SK-N-MC (cell line): ENCODE measurements at regions not wholly inside any gene's neighbourhood (a gene's known extent, or its start where the extent isn't known, plus 50 kb on each side); places are given as distances from the start of the nearest gene placed in this dataset.

Experiments
- DNase-seq: peaks from one replicate; pipeline ENCODE4 v3.0.0-alpha.2; 2011; ENCODE audit warnings: low read depth, low spot score
- H3K27ac ChIP-seq: fragments of 200-600 bp; sonication (generic); 2 replicates; pipeline ENCODE4 v1.5.1; 2016; ENCODE audit warnings: mixed run types
- H3K36me3 ChIP-seq: fragments of 200-600 bp; sonication (generic); 2 replicates; pipeline ENCODE4 v1.6.1; 2017; ENCODE audit warnings: antibody characterized with exemption, low read length, mixed read lengths; ENCODE audit not compliant: insufficient read depth
- H3K4me3 ChIP-seq: fragments of 200-600 bp; sonication (generic); 2 replicates; pipeline ENCODE4 v1.5.1; 2016
- H3K9ac ChIP-seq: fragments of 200-600 bp; sonication (generic); 2 replicates; pipeline ENCODE4 v1.8.0; 2017; ENCODE audit warnings: mixed run types, mixed read lengths; ENCODE audit not compliant: insufficient read length
- H3K9me3 ChIP-seq: fragments of 200-600 bp; sonication (generic); 2 replicates; pipeline ENCODE4 v1.6.1; 2017; ENCODE audit warnings: low read depth, mild to moderate bottlenecking, antibody characterized with exemption, low read length, moderate library complexity, mixed read lengths
- EZH2 ChIP-seq: fragments of 200-600 bp; sonication (generic); IDR thresholded peaks from one replicate; pipeline ENCODE4 v1.6.1; 2017; ENCODE audit warnings: antibody characterized with exemption
- FOXP2 ChIP-seq: optimal IDR thresholded peaks from 2 replicates; pipeline ENCODE3; 2011; ENCODE audit warnings: mild to moderate bottlenecking, moderate library complexity; ENCODE audit not compliant: insufficient read depth; ENCODE audit errors: extremely low read length, control extremely low read depth
- POLR2AphosphoS5 ChIP-seq: IDR thresholded peaks from 2 replicates; pipeline ENCODE4 v1.6.1; 2012; ENCODE audit warnings: mild to moderate bottlenecking, low read depth, low read length, borderline replicate concordance

GRCh38 chr5:40089269-40089668 lies 590.4 kb upstream of the PTGER4 start:
- H3K4me3 ChIP-seq: no peak overlapping the region
- peaks cover 3% of the 10 kb centered on the region; the same call in 1 of the 2 replicates for H3K9me3 ChIP-seq
- H3K27ac ChIP-seq: no peak overlapping the region
- no peak overlapping the region for H3K9ac ChIP-seq
- TF ChIP-seq POLR2AphosphoS5: no peak
- TF ChIP-seq FOXP2: no peak
- TF ChIP-seq EZH2: no peak
- DNase-seq: no peak
- no peaks in the 10 kb centered on the region for H3K36me3 ChIP-seq

DNA sequence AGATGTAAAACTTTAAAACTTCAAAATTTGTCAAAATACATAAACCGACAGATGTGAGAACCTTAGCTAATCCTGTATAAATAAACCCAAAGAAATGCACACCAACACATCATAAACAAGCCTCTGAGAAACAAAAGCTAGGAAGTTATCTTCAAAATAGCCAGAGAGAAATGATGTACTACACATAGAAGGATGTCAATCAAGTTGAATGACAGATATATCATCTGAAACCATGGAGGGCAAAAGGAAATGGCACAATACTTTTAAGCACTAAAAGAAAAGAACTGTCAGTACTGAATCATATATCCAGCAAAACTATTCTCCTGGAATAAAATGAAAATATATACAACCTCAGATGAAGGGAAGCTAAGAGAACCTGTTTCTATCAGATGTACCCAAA lies 595.1 kb upstream of the PTGER4 start:
- no peak for DNase-seq
- Histone ChIP-seq H3K36me3 (no peaks in the 10 kb centered on the region), H3K9ac (no peak overlapping the region), H3K9me3 (no peaks in the 10 kb centered on the region), H3K27ac (no peak overlapping the region), H3K4me3 (no peak overlapping the region)
- TF ChIP-seq EZH2 (no peak), FOXP2 (no peak)

DNA sequence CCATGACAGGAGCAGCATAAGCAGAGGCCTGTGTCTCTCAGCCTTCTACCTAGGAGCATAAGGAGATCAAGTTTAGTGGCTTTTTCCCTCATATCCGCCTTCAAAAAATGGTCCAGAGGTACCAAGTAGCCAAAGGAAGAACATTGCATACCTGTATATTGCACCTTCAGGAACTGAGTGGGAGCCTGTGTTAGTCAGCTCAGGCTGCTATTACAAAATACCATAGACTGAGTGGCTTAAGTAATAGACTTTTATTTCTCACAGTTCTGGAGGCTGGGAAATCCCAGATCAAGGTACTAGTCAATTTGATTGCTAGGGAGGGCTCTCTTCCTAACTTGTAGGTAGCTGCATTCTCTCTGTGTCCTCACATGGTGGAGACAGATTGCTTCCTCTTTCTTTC lies 597.4 kb upstream of the PTGER4 start:
- no peak overlapping the region for H3K4me3 ChIP-seq
- H3K27ac ChIP-seq: no peak overlapping the region
- no peaks in the 10 kb centered on the region for H3K9me3 ChIP-seq
- no peak for DNase-seq
- no peak overlapping the region for H3K9ac ChIP-seq
- no peaks in the 10 kb centered on the region for H3K36me3 ChIP-seq
- TF ChIP-seq POLR2AphosphoS5 (no peak), EZH2 (no peak), FOXP2 (no peak)

GRCh38 chr5:40080191-40080590 lies 599.5 kb upstream of the PTGER4 start:
- TF ChIP-seq EZH2 (no peak), FOXP2 (peak; percentile 50)
- Histone ChIP-seq H3K27ac (peak overlapping the region; percentile 90), H3K36me3 (no peaks in the 10 kb centered on the region), H3K4me3 (peak overlapping the region; percentile 29), H3K9ac (no peak overlapping the region), H3K9me3 (no peaks in the 10 kb centered on the region)
- DNase-seq: peak; percentile 87

DNA sequence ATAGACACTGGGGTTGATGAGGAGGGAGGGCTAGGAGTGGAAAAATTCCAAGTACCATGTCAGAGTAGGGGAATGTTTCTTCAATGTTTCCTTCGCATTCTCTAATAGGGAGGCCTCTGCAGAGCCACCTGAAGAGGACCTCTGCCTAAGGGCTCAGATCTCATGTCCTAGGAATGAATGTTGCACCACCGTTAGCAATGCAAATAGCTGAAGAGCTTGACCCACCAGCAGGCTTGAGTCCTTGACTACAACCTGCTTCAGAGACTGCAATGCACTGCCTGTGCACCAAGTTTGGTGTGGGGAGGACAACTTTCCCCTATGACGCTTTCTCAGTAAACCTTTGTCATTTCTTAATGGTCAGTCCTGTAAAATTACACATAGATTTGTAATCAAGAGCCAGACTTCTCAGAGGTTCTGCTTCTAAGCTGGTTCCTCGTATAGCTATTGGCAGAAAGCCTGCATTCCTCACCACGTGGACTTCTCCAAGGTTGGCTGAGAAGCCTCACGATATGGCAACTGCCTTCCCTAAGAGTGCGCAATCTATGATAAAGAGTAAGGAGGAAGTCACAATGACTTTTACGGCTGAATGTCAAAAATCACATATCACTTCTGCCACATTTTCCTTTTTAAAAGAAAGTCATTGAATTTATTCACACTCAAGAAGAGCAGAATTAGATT lies 600.7 kb upstream of the PTGER4 start:
- H3K27ac ChIP-seq: peak overlapping the region; percentile 90; the same call in 1 of the 2 replicates
- TF ChIP-seq EZH2 (no peak), FOXP2 (no peak), POLR2AphosphoS5 (no peak)
- peak overlapping the region; percentile 11; the same call in 1 of the 2 replicates for H3K4me3 ChIP-seq
- no peak overlapping the region for H3K9ac ChIP-seq
- no peaks in the 10 kb centered on the region for H3K36me3 ChIP-seq
- DNase-seq: no peak
- no peaks in the 10 kb centered on the region for H3K9me3 ChIP-seq

DNA sequence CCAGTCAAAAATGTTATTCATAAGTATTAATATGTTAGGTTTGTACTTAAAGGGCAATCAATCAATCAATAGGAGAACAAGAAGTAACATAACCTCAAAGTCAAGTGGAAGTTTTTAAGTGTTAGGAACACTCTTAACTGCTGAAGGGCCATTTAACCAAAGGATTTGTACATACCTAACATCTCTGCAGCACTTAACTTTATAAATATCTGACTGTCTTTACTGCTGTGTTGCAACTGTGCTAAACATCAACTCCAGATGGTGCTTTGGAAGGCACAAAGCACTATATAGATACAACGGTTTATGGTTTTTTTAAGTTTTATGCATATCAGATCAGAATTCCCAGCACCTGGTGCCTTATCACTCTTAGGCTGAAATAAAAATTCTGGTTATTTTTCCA lies 604.9 kb upstream of the PTGER4 start:
- no peak overlapping the region for H3K27ac ChIP-seq
- DNase-seq: no peak

GRCh38 chr5:40073927-40074326 lies 605.8 kb upstream of the PTGER4 start:
- H3K4me3 ChIP-seq: no peak overlapping the region
- no peak overlapping the region for H3K27ac ChIP-seq
- H3K36me3 ChIP-seq: no peaks in the 10 kb centered on the region
- TF ChIP-seq EZH2: no peak
- no peak for TF ChIP-seq FOXP2
- TF ChIP-seq POLR2AphosphoS5: no peak
- no peak for DNase-seq
- H3K9me3 ChIP-seq: no peaks in the 10 kb centered on the region
- H3K9ac ChIP-seq: no peak overlapping the region

More for the DNA sequence above, 604.9 kb upstream of the PTGER4 start:
- no peaks in the 10 kb centered on the region for H3K9me3 ChIP-seq
- no peak overlapping the region for H3K9ac ChIP-seq
- TF ChIP-seq EZH2: no peak
- no peak for TF ChIP-seq FOXP2
- no peak for TF ChIP-seq POLR2AphosphoS5
- no peaks in the 10 kb centered on the region for H3K36me3 ChIP-seq
- H3K4me3 ChIP-seq: no peak overlapping the region

DNA sequence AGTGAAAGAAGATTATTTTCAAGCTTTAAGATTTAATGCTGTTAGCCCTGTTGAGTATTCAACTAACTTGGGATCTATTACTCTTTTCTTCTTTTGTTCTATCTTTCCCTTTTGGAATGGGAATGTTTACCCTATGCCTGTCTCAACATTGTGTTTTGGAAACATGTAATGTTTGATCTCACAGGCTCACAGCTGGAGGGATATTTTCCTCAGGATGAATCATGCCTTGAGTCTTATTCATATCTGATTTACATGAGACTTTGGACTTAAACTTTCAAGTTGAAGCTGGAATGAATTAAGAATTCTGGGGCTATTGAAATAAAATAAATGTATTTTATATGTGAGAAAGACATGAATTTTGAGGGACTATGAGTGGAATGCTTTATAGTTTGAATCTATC lies 607.8 kb upstream of the PTGER4 start:
- Histone ChIP-seq H3K27ac (peak overlapping the region; percentile 44), H3K4me3 (0 out of 2 replicates have a peak overlapping the region, but pooled peaks have one; percentile 2), H3K9ac (no peak overlapping the region), H3K9me3 (no peaks in the 10 kb centered on the region), H3K36me3 (no peaks in the 10 kb centered on the region)
- TF ChIP-seq POLR2AphosphoS5 (no peak), EZH2 (no peak), FOXP2 (no peak)
- DNase-seq: peak; percentile 74

DNA sequence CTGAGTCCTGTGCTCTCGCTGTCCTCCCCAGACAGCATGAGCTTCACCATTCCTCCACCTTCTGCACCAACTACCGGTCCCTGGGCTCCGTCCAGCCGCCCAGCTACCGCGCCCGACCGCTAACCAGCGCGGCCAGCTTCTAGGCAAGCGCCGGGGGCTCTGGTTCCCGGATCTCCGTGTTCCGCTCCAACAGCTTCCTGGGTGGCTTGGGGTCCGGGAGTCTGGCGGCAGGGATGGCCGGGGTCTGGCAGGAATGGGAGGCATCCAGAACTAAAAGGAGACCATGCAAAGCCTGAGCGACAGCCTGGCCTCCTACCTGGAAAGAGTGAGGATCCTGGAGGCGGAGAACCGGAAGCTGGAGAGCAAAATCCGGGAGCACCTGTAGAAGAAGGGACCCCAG lies 613.1 kb upstream of the PTGER4 start:
- no peak for TF ChIP-seq POLR2AphosphoS5
- no peak for TF ChIP-seq EZH2
- no peak for TF ChIP-seq FOXP2
- H3K27ac ChIP-seq: no peak overlapping the region
- H3K36me3 ChIP-seq: no peaks in the 10 kb centered on the region
- no peak for DNase-seq
- no peak overlapping the region for H3K9ac ChIP-seq
- H3K4me3 ChIP-seq: no peak overlapping the region
- H3K9me3 ChIP-seq: no peaks in the 10 kb centered on the region
